Esophagus muscularis mucosa (tissue), 3 donors: ENCODE measurements at regions not wholly inside any gene's neighbourhood (a gene's known extent, or its start where the extent isn't known, plus 50 kb on each side); places are given as distances from the start of the nearest gene placed in this dataset.

Experiments used
- CTCF ChIP-seq, 3 experiments: fragments of 200-600 bp in 2 of 3; fragments of 450-650 bp in 1 of 3; sonication (generic) in 2 of 3; IDR thresholded peaks; one replicate each; pipeline ENCODE4 v1.5.1; 2017 to 2019; ENCODE audit warnings: antibody characterized with exemption in 3 of 3, mild to moderate bottlenecking in 2 of 3, moderate library complexity in 1 of 3
- POLR2A ChIP-seq: fragments of 450-650 bp; IDR thresholded peaks from one replicate; pipeline ENCODE4 v1.6.1; 2017; ENCODE audit warnings: antibody characterized with exemption, moderate library complexity, mild to moderate bottlenecking, low read depth

DNA sequence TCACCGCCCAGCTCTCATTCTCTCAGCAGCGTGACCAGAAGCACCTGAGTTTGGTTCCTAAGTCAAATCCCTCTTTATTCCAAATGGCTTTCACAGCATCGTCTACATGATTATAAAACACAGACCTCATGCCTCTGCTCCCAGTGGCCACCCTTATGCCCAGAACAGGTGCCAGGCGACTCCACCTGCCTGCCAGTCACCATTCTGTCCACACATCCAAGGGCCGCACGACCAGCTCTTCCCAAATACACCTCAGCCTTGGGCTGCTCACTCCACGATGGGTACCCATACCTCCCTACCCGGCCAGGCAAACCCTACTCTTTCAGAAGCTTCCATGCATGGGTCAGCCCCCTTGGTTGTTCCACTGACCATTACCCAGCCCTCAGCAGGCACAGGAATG, 851.6 kb upstream of the SALL3 start:
- no peak for TF ChIP-seq CTCF (IDR thresholded peaks at IDR 0.05)
- TF ChIP-seq POLR2A: no peak
